ENCODE measurements at regions not wholly inside any gene's neighbourhood (a gene's known extent, or its start where the extent isn't known, plus 50 kb on each side); places are given as distances from the start of the nearest gene placed in this dataset.

- Histone ChIP-seq H2AK5ac (ENCODE audit: low read length) (no peak overlapping the region), H3K27ac (ENCODE audit: low read depth, low read length) (no peak overlapping the region), H4K91ac (ENCODE audit: low read depth, low read length) (no peak overlapping the region), H2BK120ac (ENCODE audit: insufficient read depth, low read length, poor library complexity) (no peak overlapping the region), H3K4me1 (ENCODE audit: control insufficient read depth in 1 of 2, insufficient read depth in 2 of 2, low read length in 2 of 2) (peaks cover 0 to 2% of the 10 kb centered on the region in 2 experiments), H3K36me3 (ENCODE audit: control insufficient read depth in 1 of 2, insufficient read depth in 2 of 2, low read length in 2 of 2) (no peaks in the 10 kb centered on the region), H3K79me2 (ENCODE audit: control insufficient read depth, insufficient read depth, low read length, poor library complexity) (no peaks in the 10 kb centered on the region), H3K18ac (ENCODE audit: low read length) (no peak overlapping the region), H2BK5ac (ENCODE audit: low read depth, low read length, poor library complexity) (no peak overlapping the region), H3K79me1 (ENCODE audit: low read length) (no peaks in the 10 kb centered on the region), H3K23ac (ENCODE audit: low read length) (no peak overlapping the region), H3K4ac (ENCODE audit: low read depth, low read length) (no peak overlapping the region), H3K9ac (ENCODE audit: low read length) (no peak overlapping the region), H3K27me3 (ENCODE audit: insufficient read depth, low read length) (no peaks in the 10 kb centered on the region), H3K4me3 (ENCODE audit: low read depth, low read length) (no peak overlapping the region), H4K8ac (ENCODE audit: low read depth, low read length) (no peak overlapping the region), H3K4me2 (ENCODE audit: low read length) (no peak overlapping the region), H4K12ac (ENCODE audit: low read depth, low read length) (no peak overlapping the region), H3K14ac (ENCODE audit: low read length) (no peak overlapping the region), H2BK12ac (ENCODE audit: low read length) (no peak overlapping the region), H2AFZ (ENCODE audit: insufficient read depth, low read length, poor library complexity) (no peak overlapping the region), H3K9me3 (ENCODE audit: insufficient read depth, low read depth, low read length) (no peaks in the 10 kb centered on the region)
- no peak for DNase-seq
Measured at GRCh38 chr3:107289354-107289753, 87.9 kb upstream of the CCDC54 start.

- no peak overlapping the region for H3K18ac ChIP-seq (ENCODE audit: low read length)
- no peak overlapping the region for H4K8ac ChIP-seq (ENCODE audit: low read depth, low read length)
- H3K27me3 ChIP-seq (ENCODE audit: insufficient read depth, low read length), result no peaks in the 10 kb centered on the region
- no peak overlapping the region for H2AFZ ChIP-seq (ENCODE audit: insufficient read depth, low read length, poor library complexity)
- no peaks in the 10 kb centered on the region for H3K79me1 ChIP-seq (ENCODE audit: low read length)
- H3K14ac ChIP-seq (ENCODE audit: low read length), result no peak overlapping the region
- H3K9me3 ChIP-seq (ENCODE audit: insufficient read depth, low read depth, low read length), result no peaks in the 10 kb centered on the region
- H2BK120ac ChIP-seq (ENCODE audit: insufficient read depth, low read length, poor library complexity), result no peak overlapping the region
- no peak overlapping the region for H3K27ac ChIP-seq (ENCODE audit: low read depth, low read length)
- H3K23ac ChIP-seq (ENCODE audit: low read length), result no peak overlapping the region
- no peak overlapping the region for H2BK12ac ChIP-seq (ENCODE audit: low read length)
- no peak overlapping the region for H3K4me3 ChIP-seq (ENCODE audit: low read depth, low read length)
- H3K9ac ChIP-seq (ENCODE audit: low read length), result no peak overlapping the region
- no peak overlapping the region for H4K91ac ChIP-seq (ENCODE audit: low read depth, low read length)
- no peaks in the 10 kb centered on the region for H3K36me3 ChIP-seq (ENCODE audit: control insufficient read depth in 1 of 2, insufficient read depth in 2 of 2, low read length in 2 of 2)
- no peak overlapping the region for H4K12ac ChIP-seq (ENCODE audit: low read depth, low read length)
- whole genome bisulfite sequencing (ENCODE audit: extremely low coverage, insufficient coverage, insufficient read length), result no CpG with 5 or more reads among the region's 1 CpG
- no peak overlapping the region for H2BK5ac ChIP-seq (ENCODE audit: low read depth, low read length, poor library complexity)
- H3K79me2 ChIP-seq (ENCODE audit: control insufficient read depth, insufficient read depth, low read length, poor library complexity), result no peaks in the 10 kb centered on the region
- H2AK5ac ChIP-seq (ENCODE audit: low read length), result no peak overlapping the region
- DNase-seq, result no peak
- no peaks in the 10 kb centered on the region for H3K4me1 ChIP-seq (ENCODE audit: control insufficient read depth in 1 of 2, insufficient read depth in 2 of 2, low read length in 2 of 2)
- no peak overlapping the region for H3K4ac ChIP-seq (ENCODE audit: low read depth, low read length)
- no peak overlapping the region for H3K4me2 ChIP-seq (ENCODE audit: low read length)
Measured at GRCh38 chr3:107294117-107294516, 83.1 kb upstream of the CCDC54 start.

- H4K12ac ChIP-seq (ENCODE audit: low read depth, low read length), result no peak overlapping the region
- no peaks in the 10 kb centered on the region for H3K36me3 ChIP-seq (ENCODE audit: control insufficient read depth in 1 of 2, insufficient read depth in 2 of 2, low read length in 2 of 2)
- H3K4me1 ChIP-seq (ENCODE audit: control insufficient read depth in 1 of 2, insufficient read depth in 2 of 2, low read length in 2 of 2), result no peaks in the 10 kb centered on the region
- no peaks in the 10 kb centered on the region for H3K27me3 ChIP-seq (ENCODE audit: insufficient read depth, low read length)
- H4K8ac ChIP-seq (ENCODE audit: low read depth, low read length), result no peak overlapping the region
- no peak overlapping the region for H2AK5ac ChIP-seq (ENCODE audit: low read length)
- no peak for DNase-seq
- H3K9ac ChIP-seq (ENCODE audit: low read length), result no peak overlapping the region
- H3K4me3 ChIP-seq (ENCODE audit: low read depth, low read length), result no peak overlapping the region
- no peaks in the 10 kb centered on the region for H3K79me1 ChIP-seq (ENCODE audit: low read length)
- H4K91ac ChIP-seq (ENCODE audit: low read depth, low read length), result no peak overlapping the region
- no CpG with 5 or more reads among the region's 3 CpGs for WGBS (ENCODE audit: extremely low coverage, insufficient coverage, insufficient read length)
- no peak overlapping the region for H3K23ac ChIP-seq (ENCODE audit: low read length)
- no peak overlapping the region for H3K18ac ChIP-seq (ENCODE audit: low read length)
- H3K4ac ChIP-seq (ENCODE audit: low read depth, low read length), result no peak overlapping the region
- H3K14ac ChIP-seq (ENCODE audit: low read length), result no peak overlapping the region
- H2BK12ac ChIP-seq (ENCODE audit: low read length), result no peak overlapping the region
- no peaks in the 10 kb centered on the region for H3K79me2 ChIP-seq (ENCODE audit: control insufficient read depth, insufficient read depth, low read length, poor library complexity)
- no peaks in the 10 kb centered on the region for H3K9me3 ChIP-seq (ENCODE audit: insufficient read depth, low read depth, low read length)
- no peak overlapping the region for H2BK5ac ChIP-seq (ENCODE audit: low read depth, low read length, poor library complexity)
- no peak overlapping the region for H3K4me2 ChIP-seq (ENCODE audit: low read length)
- H3K27ac ChIP-seq (ENCODE audit: low read depth, low read length), result no peak overlapping the region
- no peak overlapping the region for H2BK120ac ChIP-seq (ENCODE audit: insufficient read depth, low read length, poor library complexity)
- H2AFZ ChIP-seq (ENCODE audit: insufficient read depth, low read length, poor library complexity), result no peak overlapping the region
Measured at GRCh38 chr3:107297597-107297996, 79.6 kb upstream of the CCDC54 start.

GRCh38 chr3:107307205-107307604 lies 70.0 kb upstream of the CCDC54 start:
- Histone ChIP-seq H3K79me1 (ENCODE audit: low read length) (no peaks in the 10 kb centered on the region), H3K9me3 (ENCODE audit: insufficient read depth, low read depth, low read length) (no peaks in the 10 kb centered on the region), H3K23ac (ENCODE audit: low read length) (no peak overlapping the region), H3K79me2 (ENCODE audit: control insufficient read depth, insufficient read depth, low read length, poor library complexity) (no peaks in the 10 kb centered on the region), H3K4me3 (ENCODE audit: low read depth, low read length) (no peak overlapping the region), H4K91ac (ENCODE audit: low read depth, low read length) (no peak overlapping the region), H3K4ac (ENCODE audit: low read depth, low read length) (no peak overlapping the region), H3K18ac (ENCODE audit: low read length) (no peak overlapping the region), H4K8ac (ENCODE audit: low read depth, low read length) (no peak overlapping the region), H2AK5ac (ENCODE audit: low read length) (no peak overlapping the region), H3K36me3 (ENCODE audit: control insufficient read depth in 1 of 2, insufficient read depth in 2 of 2, low read length in 2 of 2) (no peaks in the 10 kb centered on the region), H3K14ac (ENCODE audit: low read length) (no peak overlapping the region), H3K27ac (ENCODE audit: low read depth, low read length) (no peak overlapping the region), H2BK120ac (ENCODE audit: insufficient read depth, low read length, poor library complexity) (no peak overlapping the region), H3K27me3 (ENCODE audit: insufficient read depth, low read length) (no peaks in the 10 kb centered on the region), H2AFZ (ENCODE audit: insufficient read depth, low read length, poor library complexity) (no peak overlapping the region), H3K9ac (ENCODE audit: low read length) (no peak overlapping the region), H3K4me2 (ENCODE audit: low read length) (no peak overlapping the region), H4K12ac (ENCODE audit: low read depth, low read length) (no peak overlapping the region), H3K4me1 (ENCODE audit: control insufficient read depth in 1 of 2, insufficient read depth in 2 of 2, low read length in 2 of 2) (no peaks in the 10 kb centered on the region), H2BK5ac (ENCODE audit: low read depth, low read length, poor library complexity) (no peak overlapping the region), H2BK12ac (ENCODE audit: low read length) (no peak overlapping the region)
- DNase-seq, result peak; percentile 38 to 67
- no CpG with 5 or more reads among the region's 2 CpGs for WGBS (ENCODE audit: extremely low coverage, insufficient coverage, insufficient read length)

All from trophoblast cell (in vitro differentiated cells and primary cell).